Suprapubic skin (tissue), 4 donors: ENCODE measurements at regions not wholly inside any gene's neighbourhood (a gene's known extent, or its start where the extent isn't known, plus 50 kb on each side); places are given as distances from the start of the nearest gene placed in this dataset.

Experiments
- EP300 ChIP-seq: sonication (generic); formaldehyde crosslinking; IDR thresholded peaks from one replicate; pipeline ENCODE4 v1.6.1; 2017; ENCODE audit warnings: antibody characterized with exemption
- POLR2A ChIP-seq, 2 donors: fragments of 450-650 bp; IDR thresholded peaks; one replicate each; pipeline ENCODE4 v1.6.1; 2017; ENCODE audit warnings: antibody characterized with exemption in 2 of 2, mild to moderate bottlenecking in 2 of 2, moderate library complexity in 2 of 2
- POLR2AphosphoS5 ChIP-seq, 3 donors: sonication (generic); formaldehyde crosslinking; IDR thresholded peaks; one replicate each; pipeline ENCODE4 v1.6.1; 2017; ENCODE audit warnings: antibody characterized with exemption in 3 of 3
- TF ChIP-seq, protein P1 (sequence below), 2 donors: fragments of 200-600 bp in 1 of 2; fragments of 450-650 bp in 1 of 2; sonication (generic) in 1 of 2; IDR thresholded peaks; one replicate each; pipeline ENCODE4 v1.5.1; 2016 to 2019; ENCODE audit warnings: antibody characterized with exemption in 2 of 2, mild to moderate bottlenecking in 1 of 2, moderate library complexity in 1 of 2

DNA sequence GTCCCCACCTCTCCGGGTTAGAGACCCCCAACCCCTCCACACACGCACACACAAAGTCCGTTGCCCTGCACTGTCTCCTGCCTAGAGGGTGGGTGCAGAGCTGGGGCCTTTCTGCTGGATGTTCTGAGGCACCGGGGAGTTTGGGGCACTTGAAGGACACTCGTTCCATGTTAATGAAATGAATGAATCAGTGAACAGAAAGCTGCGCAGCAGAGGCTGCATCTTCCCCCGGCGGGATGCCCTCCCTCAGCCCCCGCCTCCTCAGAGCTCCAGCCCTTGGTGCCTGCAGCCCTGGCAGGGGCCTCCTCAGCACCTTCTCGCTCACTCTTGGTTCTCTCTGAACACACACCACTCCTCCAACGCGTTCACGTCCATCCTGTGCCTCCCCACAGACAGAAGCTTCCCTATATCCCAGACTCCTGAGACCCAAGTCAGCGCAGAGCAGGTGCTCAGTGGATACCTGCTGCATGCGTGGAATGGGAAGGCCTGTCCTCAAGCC, 611.9 kb downstream of the TBC1D22A start:
- TF ChIP-seq, protein P1, sequence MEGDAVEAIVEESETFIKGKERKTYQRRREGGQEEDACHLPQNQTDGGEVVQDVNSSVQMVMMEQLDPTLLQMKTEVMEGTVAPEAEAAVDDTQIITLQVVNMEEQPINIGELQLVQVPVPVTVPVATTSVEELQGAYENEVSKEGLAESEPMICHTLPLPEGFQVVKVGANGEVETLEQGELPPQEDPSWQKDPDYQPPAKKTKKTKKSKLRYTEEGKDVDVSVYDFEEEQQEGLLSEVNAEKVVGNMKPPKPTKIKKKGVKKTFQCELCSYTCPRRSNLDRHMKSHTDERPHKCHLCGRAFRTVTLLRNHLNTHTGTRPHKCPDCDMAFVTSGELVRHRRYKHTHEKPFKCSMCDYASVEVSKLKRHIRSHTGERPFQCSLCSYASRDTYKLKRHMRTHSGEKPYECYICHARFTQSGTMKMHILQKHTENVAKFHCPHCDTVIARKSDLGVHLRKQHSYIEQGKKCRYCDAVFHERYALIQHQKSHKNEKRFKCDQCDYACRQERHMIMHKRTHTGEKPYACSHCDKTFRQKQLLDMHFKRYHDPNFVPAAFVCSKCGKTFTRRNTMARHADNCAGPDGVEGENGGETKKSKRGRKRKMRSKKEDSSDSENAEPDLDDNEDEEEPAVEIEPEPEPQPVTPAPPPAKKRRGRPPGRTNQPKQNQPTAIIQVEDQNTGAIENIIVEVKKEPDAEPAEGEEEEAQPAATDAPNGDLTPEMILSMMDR (IDR thresholded peaks at IDR 0.05), result no peak
- no peak for TF ChIP-seq POLR2A (IDR thresholded peaks at IDR 0.05)
- TF ChIP-seq POLR2AphosphoS5 (IDR thresholded peaks at IDR 0.05), result no peak
- TF ChIP-seq EP300, result no peak
